Activated CD4-positive, alpha-beta T cell treated with anti-CD3 and anti-CD28 coated beads, Interleukin-2, amount 10 ng/mL, durations not matched to agents 7 days and 5 days (primary cell): ENCODE measurements at regions not wholly inside any gene's neighbourhood (a gene's known extent, or its start where the extent isn't known, plus 50 kb on each side); places are given as distances from the start of the nearest gene placed in this dataset.
"Not testable (repeated sequence)": the region's sequence is repeated elsewhere in the genome, so short reads cannot be mapped to it uniquely, and the experiment has no call there.

Experiments used
- CTCF ChIA-PET: fragments of 350-600 bp; sonication (Branson Sonifier 250); formaldehyde crosslinking; loops from one replicate; lab custom pipeline; 2021; ENCODE audit warnings: antibody characterized with exemption; lab: Charles Lee
- POLR2A ChIA-PET: fragments of 350-600 bp; sonication (Branson Sonifier 250); formaldehyde crosslinking; loops from one replicate; lab custom pipeline; 2021; ENCODE audit warnings: antibody characterized with exemption; lab: Charles Lee
- DNase-seq: peaks from one replicate; pipeline ENCODE4 v3.0.0-alpha.2; 2020
- H3K27ac Mint-ChIP-seq: one replicate; pipeline ENCODE4 v1.8.0; 2021; ENCODE audit warnings: mild to moderate bottlenecking, moderate library complexity, mixed read lengths
- H3K27me3 Mint-ChIP-seq: one replicate; pipeline ENCODE4 v1.8.0; 2021; ENCODE audit warnings: mixed read lengths
- H3K36me3 Mint-ChIP-seq: one replicate; pipeline ENCODE4 v1.8.0; 2021; ENCODE audit warnings: low read depth, mixed read lengths
- H3K4me1 Mint-ChIP-seq: one replicate; pipeline ENCODE4 v1.8.0; 2021; ENCODE audit warnings: mixed read lengths
- H3K4me3 Mint-ChIP-seq: one replicate; pipeline ENCODE4 v1.8.0; 2021; ENCODE audit warnings: mild to moderate bottlenecking, moderate library complexity, mixed read lengths
- H3K9me3 Mint-ChIP-seq: one replicate; pipeline ENCODE4 v1.8.0; 2021; ENCODE audit warnings: mixed read lengths

DNA sequence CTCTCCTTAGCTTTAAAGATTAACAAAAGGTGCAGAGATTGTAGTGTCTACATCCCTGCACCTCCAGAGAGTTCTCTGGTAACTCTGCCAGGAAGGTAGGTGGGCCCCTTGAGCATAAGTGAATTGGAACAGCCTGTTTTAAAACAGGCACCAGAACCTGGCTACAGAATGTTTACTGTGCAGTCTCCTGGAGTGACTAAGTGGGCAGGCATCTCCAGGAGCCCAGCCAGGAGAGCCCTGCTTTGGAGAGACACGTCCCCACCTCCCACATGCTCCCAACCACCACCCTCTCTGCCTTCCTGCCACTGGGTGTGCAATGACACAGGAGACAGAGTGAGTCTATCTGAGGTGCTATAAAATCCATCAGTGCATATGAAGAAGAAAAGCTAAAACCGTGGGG, 110.3 kb upstream of the EYA4 start:
- H3K27me3 Mint-ChIP-seq: no peaks in the 10 kb centered on the region
- H3K27ac Mint-ChIP-seq: no peak overlapping the region
- H3K4me1 Mint-ChIP-seq: no peaks in the 10 kb centered on the region
- no peak for DNase-seq
- H3K4me3 Mint-ChIP-seq: no peak overlapping the region
- no peaks in the 10 kb centered on the region for H3K36me3 Mint-ChIP-seq
- POLR2A ChIA-PET: no interaction called here
- CTCF ChIA-PET: no interaction called here
- no peaks in the 10 kb centered on the region for H3K9me3 Mint-ChIP-seq

DNA sequence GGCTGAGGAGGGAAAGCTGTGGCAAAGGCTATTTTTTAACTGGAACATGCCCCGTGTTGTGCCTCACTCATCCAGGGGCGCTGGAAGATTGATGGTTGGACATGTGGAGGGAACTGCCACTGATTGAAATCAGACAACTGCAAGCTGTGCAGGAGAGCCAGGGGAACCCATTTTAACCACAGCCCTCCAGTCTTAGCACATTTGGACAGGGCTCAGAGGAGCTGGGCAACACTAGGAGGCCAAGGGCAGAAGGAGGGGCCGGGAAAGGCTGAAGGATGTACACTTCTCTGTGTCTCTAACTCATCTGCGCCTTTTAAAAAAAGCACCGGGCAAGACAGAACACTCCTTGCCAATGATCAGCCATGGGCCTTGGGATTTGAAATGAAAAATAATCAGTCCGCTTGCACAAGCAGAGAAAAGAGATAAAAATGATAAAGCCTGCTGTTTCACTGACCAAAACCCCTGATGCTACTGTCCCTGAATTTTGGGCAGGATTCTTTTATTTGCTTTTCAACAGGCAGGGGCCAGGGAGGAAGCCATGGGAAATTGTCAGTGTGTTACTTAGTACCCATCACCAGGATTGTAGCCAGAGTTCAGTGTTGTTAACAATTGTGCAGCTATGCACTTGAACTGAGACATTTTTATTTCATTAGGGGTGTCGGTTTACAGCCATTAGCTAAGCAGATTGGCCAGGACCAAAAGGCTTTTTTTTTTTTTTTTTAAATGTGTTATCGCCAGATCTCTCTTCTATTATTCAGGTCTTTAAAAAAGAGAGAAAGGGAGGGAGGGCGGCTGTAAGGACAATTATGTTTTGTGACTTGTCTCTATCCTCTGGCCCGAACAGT, 109.3 kb upstream of the EYA4 start:
- H3K4me1 Mint-ChIP-seq: no peaks in the 10 kb centered on the region
- ChIA-PET CTCF (no interaction called here), POLR2A (no interaction called here)
- no peaks in the 10 kb centered on the region for H3K36me3 Mint-ChIP-seq
- DNase-seq: no peak
- no peaks in the 10 kb centered on the region for H3K9me3 Mint-ChIP-seq
- H3K27ac Mint-ChIP-seq: no peak overlapping the region
- no peaks in the 10 kb centered on the region for H3K27me3 Mint-ChIP-seq
- H3K4me3 Mint-ChIP-seq: no peak overlapping the region

DNA sequence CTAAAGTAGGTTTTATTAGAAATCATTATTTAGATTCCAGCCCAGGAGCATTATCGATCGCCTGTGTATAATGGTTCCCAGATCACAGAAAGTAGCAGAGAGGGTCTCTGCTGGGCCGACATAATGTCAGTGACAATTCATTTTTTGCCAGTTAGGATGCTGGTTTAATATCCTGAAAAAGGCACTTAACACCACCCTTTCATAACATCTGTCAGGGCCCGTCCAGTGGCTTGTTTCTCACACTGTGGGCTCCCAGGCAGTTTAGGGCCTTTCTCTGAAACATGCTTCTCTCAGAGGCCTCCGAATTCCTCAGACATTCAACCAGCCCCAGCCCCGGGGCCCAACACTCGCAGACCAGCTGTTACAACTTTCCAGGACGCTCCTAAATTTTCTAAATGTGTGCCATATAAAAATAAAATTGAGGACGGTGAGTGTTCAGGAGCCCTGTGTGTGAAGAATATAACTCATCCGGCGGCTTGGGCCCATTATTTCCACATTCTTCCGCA, 108.6 kb upstream of the EYA4 start:
- Mint-ChIP-seq H3K4me1 (no peaks in the 10 kb centered on the region), H3K4me3 (no peak overlapping the region), H3K9me3 (no peaks in the 10 kb centered on the region), H3K36me3 (no peaks in the 10 kb centered on the region), H3K27ac (no peak overlapping the region), H3K27me3 (no peaks in the 10 kb centered on the region)
- POLR2A ChIA-PET: no interaction called here
- no peak for DNase-seq
- CTCF ChIA-PET: no interaction called here

DNA sequence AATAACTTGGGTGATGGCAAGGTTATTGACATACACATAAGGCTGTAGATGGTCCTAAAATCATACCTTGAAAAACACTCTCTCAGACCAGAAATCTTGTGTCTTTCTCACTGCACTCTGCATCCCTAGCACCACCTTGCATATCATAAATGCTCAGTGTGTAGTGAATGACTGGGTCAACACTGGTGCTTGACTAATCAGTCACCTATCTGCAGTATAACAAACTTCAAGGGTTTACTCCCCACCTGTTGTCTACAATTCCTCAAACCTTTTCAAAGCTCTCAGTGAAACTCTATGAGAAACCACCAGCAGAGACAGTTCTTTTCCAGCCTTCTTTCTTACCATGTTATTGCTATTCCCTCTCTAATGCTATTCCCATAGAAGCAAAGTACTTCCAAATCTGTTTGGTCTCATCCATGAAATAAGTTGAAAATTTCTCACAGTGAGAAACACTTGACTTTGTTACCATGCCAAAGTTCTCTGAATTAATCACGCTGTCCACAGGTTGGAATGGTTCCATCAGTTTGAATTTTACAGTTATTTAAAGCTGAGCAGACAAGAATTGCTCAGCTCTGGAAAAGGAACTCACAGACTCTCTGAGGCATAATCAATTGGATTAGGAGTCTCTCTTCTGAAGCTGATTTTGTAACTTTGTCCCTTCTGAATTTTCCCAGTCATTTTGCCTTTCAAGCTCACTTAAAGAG, 104.8 kb upstream of the EYA4 start:
- no peaks in the 10 kb centered on the region for H3K36me3 Mint-ChIP-seq
- ChIA-PET POLR2A (no interaction called here), CTCF (no interaction called here)
- no peak for DNase-seq
- H3K4me3 Mint-ChIP-seq: no peak overlapping the region
- H3K9me3 Mint-ChIP-seq: no peaks in the 10 kb centered on the region
- H3K27ac Mint-ChIP-seq: no peak overlapping the region
- H3K4me1 Mint-ChIP-seq: no peaks in the 10 kb centered on the region
- H3K27me3 Mint-ChIP-seq: no peaks in the 10 kb centered on the region

- H3K4me3 Mint-ChIP-seq, H3K27me3 Mint-ChIP-seq, H3K4me1 Mint-ChIP-seq, CTCF ChIA-PET, H3K9me3 Mint-ChIP-seq, DNase-seq, POLR2A ChIA-PET, H3K36me3 Mint-ChIP-seq, H3K27ac Mint-ChIP-seq: not testable (repeated sequence)
Measured at GRCh38 chr6:133147470-133148184, 93.5 kb upstream of the EYA4 start.

- H3K4me3 Mint-ChIP-seq: no peak overlapping the region
- no peaks in the 10 kb centered on the region for H3K36me3 Mint-ChIP-seq
- no peak overlapping the region for H3K27ac Mint-ChIP-seq
- ChIA-PET POLR2A (no interaction called here), CTCF (no interaction called here)
- no peak for DNase-seq
- no peaks in the 10 kb centered on the region for H3K9me3 Mint-ChIP-seq
- H3K27me3 Mint-ChIP-seq: no peaks in the 10 kb centered on the region
- H3K4me1 Mint-ChIP-seq: no peaks in the 10 kb centered on the region
Measured at GRCh38 chr6:133156689-133157088, 84.5 kb upstream of the EYA4 start.

DNA sequence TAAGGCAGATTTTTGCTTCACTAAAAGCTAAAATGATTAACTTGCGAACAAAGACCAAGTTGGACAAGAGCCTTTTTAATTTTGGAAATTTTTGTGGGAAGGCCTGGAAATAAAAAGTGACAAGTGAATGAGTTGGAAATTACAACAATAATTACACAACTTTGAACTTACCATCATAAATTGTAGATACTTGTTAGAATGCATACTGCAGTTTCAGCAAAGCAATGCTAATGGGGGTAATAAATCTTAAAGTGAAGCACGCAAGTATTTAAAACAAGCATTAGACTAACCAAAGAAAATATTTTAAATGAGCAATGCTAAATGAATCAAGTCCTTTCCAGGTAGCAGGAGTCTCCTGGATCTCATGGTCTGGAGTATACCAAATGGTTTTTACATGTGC, 83.2 kb upstream of the EYA4 start:
- no peak overlapping the region for H3K27ac Mint-ChIP-seq
- no peaks in the 10 kb centered on the region for H3K4me1 Mint-ChIP-seq
- no peak overlapping the region for H3K4me3 Mint-ChIP-seq
- H3K36me3 Mint-ChIP-seq: no peaks in the 10 kb centered on the region
- ChIA-PET POLR2A (no interaction called here), CTCF (no interaction called here)
- no peaks in the 10 kb centered on the region for H3K27me3 Mint-ChIP-seq
- no peak for DNase-seq
- no peaks in the 10 kb centered on the region for H3K9me3 Mint-ChIP-seq

- Mint-ChIP-seq H3K4me1 (no peaks in the 10 kb centered on the region), H3K4me3 (no peak overlapping the region), H3K27ac (no peak overlapping the region), H3K36me3 (no peaks in the 10 kb centered on the region), H3K27me3 (peaks cover 1% of the 10 kb centered on the region), H3K9me3 (no peaks in the 10 kb centered on the region)
- POLR2A ChIA-PET: no interaction called here
- DNase-seq: no peak
- CTCF ChIA-PET: no interaction called here
Measured at GRCh38 chr6:133159255-133159795, 81.8 kb upstream of the EYA4 start.

- ChIA-PET CTCF (no interaction called here), POLR2A (no interaction called here)
- no peak for DNase-seq
- H3K9me3 Mint-ChIP-seq: no peaks in the 10 kb centered on the region
- H3K4me1 Mint-ChIP-seq: no peaks in the 10 kb centered on the region
- H3K27me3 Mint-ChIP-seq: peaks cover 1% of the 10 kb centered on the region
- no peaks in the 10 kb centered on the region for H3K36me3 Mint-ChIP-seq
- H3K4me3 Mint-ChIP-seq: no peak overlapping the region
- no peak overlapping the region for H3K27ac Mint-ChIP-seq
Measured at GRCh38 chr6:133160536-133160935, 80.6 kb upstream of the EYA4 start.

DNA sequence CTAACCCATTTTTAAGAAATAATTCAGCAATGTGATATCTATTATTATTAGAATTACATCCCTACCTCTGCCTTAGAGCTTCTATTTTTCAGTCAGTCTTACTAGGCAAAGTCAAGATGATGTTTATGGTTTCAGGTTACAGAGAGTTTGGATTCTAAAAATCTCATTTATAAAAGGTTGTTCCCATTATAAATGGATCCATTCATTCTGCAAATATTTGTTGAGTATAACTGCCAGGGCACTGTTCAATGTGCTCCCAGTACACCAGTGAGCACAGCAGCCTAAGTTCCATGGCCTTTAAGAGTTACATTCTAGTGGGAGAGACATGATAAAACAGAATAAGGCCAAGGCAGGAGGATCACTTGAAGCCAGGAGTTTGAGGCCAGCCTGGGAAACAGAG, 75.9 kb upstream of the EYA4 start:
- Mint-ChIP-seq H3K27me3 (peaks cover 1% of the 10 kb centered on the region), H3K27ac (no peak overlapping the region), H3K9me3 (no peaks in the 10 kb centered on the region), H3K4me1 (no peaks in the 10 kb centered on the region), H3K4me3 (no peak overlapping the region), H3K36me3 (no peaks in the 10 kb centered on the region)
- ChIA-PET POLR2A (no interaction called here), CTCF (no interaction called here)
- DNase-seq: no peak

- Mint-ChIP-seq H3K4me3 (no peak overlapping the region), H3K9me3 (no peaks in the 10 kb centered on the region), H3K27ac (no peak overlapping the region), H3K36me3 (no peaks in the 10 kb centered on the region), H3K27me3 (peaks cover 1% of the 10 kb centered on the region), H3K4me1 (no peaks in the 10 kb centered on the region)
- ChIA-PET POLR2A (no interaction called here), CTCF (no interaction called here)
- DNase-seq: no peak
Measured at GRCh38 chr6:133166766-133167165, 74.4 kb upstream of the EYA4 start.

GRCh38 chr6:133169901-133170300, 71.3 kb upstream of the EYA4 start:
- H3K9me3 Mint-ChIP-seq: peaks cover 2% of the 10 kb centered on the region
- CTCF ChIA-PET: no interaction called here
- H3K36me3 Mint-ChIP-seq: no peaks in the 10 kb centered on the region
- H3K27ac Mint-ChIP-seq: no peak overlapping the region
- no peaks in the 10 kb centered on the region for H3K27me3 Mint-ChIP-seq
- DNase-seq: no peak
- H3K4me1 Mint-ChIP-seq: no peaks in the 10 kb centered on the region
- H3K4me3 Mint-ChIP-seq: no peak overlapping the region
- POLR2A ChIA-PET: no interaction called here

DNA sequence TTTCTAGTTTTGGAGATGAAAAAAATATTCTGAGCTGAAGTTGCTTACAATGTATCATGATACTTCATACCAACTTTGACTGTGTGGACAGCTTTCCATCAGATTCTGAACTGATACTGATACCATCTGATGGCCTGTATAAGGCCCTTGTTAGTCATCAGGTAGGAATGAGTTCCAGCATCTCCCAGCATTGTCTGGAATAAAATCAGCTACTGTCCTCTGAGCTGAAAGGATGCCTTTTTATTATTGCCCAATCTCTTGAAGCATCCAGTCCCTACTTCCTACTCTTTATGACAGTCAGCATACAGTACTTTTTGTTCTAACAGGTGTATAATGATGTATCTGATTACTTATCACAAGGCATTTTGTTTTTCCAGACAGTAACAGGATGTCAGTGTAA, 70.6 kb upstream of the EYA4 start:
- no peak overlapping the region for H3K4me3 Mint-ChIP-seq
- POLR2A ChIA-PET: no interaction called here

More for the DNA sequence above, 70.6 kb upstream of the EYA4 start:
- no peaks in the 10 kb centered on the region for H3K4me1 Mint-ChIP-seq
- CTCF ChIA-PET: no interaction called here
- H3K9me3 Mint-ChIP-seq: peaks cover 2% of the 10 kb centered on the region
- H3K36me3 Mint-ChIP-seq: no peaks in the 10 kb centered on the region
- no peak for DNase-seq
- no peak overlapping the region for H3K27ac Mint-ChIP-seq
- no peaks in the 10 kb centered on the region for H3K27me3 Mint-ChIP-seq
